GM19468 (cell line): ENCODE measurements at regions not wholly inside any gene's neighbourhood (a gene's known extent, or its start where the extent isn't known, plus 50 kb on each side); places are given as distances from the start of the nearest gene placed in this dataset.
"Not testable (repeated sequence)": the region's sequence is repeated elsewhere in the genome, so short reads cannot be mapped to it uniquely, and the experiment has no call there.

ENCODE experiments used
- ATAC-seq: cut with Tn5 transposase; IDR thresholded peaks from one replicate; pipeline ENCODE4 v1.9.1; 2021; ENCODE audit warnings: mild to moderate bottlenecking, moderate library complexity, moderate number of reproducible peaks; ENCODE audit not compliant: unreplicated experiment; ENCODE audit errors: extremely low read depth

- no peak for ATAC-seq
Measured at GRCh38 chr10:65204999-65205398, 1683.8 kb downstream of the REEP3 start.

DNA sequence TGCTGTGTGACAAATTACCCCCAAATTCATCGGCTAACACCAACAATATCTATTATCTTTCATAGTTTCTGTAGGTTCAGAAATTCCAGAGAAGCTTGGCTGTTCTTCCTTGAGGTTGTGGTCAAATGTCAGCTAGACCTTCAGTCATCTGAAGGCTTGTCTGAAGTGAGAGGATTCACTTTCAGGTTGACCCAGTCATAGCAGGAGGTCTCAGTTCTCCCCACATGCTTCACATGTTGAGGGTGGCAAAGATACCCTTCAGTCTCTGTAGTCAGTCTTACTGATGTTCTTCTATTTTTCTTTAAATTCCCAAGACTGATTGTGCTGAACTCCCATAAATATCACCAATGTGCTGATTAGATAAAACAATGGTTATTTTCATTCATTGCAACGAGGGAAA lies 1692.0 kb downstream of the REEP3 start:
- ATAC-seq: no peak

GRCh38 chr10:65219444-65219843 lies 1698.2 kb downstream of the REEP3 start:
- no peak for ATAC-seq

DNA sequence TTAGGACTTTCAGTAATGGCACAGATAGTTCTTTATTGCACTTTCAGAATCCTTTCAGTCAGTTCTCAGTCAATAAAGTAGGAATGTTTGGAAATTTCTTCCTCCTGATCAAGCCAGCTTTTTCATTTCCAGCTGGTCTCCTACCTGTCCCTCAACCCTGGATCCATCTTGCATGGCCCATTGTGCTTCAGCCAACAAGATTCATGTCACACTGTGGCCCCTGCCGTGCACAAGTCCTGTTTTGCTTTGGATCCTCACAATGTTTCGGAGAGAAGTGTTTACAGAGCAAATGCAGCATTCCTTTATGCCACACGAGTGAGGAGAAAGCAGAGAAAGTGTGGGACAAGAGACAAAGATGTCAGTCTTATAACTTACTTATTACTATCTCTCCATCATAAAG lies 1694.7 kb upstream of the LRRTM3 start:
- ATAC-seq: no peak

DNA sequence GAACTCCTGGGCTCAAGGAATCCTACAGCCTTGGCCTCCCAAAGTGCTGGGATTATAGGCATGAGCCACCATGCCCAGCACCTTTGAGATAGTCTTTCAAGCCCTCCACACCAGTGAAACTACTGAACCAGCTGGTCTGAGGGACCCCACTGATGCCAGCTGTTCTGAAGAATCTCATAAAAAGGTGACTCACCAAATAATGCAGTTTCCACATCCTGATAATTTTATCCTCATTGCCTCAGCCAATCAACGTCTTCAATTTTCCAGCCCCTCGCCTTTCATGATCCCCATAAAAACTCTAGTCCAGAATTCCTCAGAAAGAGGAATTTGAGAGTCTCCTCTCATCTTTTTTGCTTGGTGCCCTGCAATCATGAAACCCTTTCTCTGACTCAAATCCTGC lies 1691.6 kb upstream of the LRRTM3 start:
- no peak for ATAC-seq

- no peak for ATAC-seq
Measured at GRCh38 chr10:65235266-65235665, 1690.6 kb upstream of the LRRTM3 start.

DNA sequence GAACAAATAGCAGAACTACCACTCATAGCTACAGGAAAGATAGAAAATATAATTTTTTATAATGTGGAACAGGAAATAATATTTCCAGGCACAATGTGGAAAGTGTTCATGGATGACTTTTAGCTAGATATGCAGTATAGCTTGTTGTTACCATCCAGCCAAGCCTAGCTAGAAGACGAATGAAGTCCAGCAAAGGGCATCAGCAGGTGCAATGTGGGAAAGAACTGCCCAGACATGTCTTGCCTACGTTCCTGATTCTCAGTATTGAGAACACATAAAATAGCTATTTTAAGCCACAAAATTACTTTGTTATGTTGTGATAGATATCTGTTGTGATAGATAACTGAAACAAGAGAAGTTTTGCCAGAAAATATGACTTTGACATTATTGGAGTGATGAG lies 1690.0 kb upstream of the LRRTM3 start:
- ATAC-seq: no peak

DNA sequence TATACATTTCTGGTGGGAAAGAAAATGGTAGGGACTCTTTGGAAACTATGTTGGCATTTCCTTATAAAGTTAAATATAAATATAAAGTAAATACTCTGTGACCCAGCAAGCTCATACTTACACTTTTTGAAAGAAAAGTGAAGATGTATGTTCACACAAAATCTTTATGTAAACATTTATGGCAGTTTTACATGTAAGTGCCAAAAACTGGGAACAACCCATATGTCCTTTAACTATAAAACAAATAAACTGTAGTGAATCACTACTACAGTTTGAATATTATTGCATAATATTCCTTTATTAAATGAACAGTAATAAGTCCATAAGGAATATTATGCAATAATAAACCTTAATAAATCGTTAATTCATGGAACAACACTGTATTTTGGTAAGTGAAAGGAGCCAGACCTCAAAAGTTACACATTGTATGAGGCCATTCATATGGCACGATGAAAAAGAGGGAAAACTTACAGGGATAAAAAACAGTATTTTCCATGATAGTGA lies 1660.3 kb upstream of the LRRTM3 start:
- ATAC-seq: no peak

- not testable (repeated sequence) for ATAC-seq
Measured at GRCh38 chr10:65269551-65269950, 1656.3 kb upstream of the LRRTM3 start.

DNA sequence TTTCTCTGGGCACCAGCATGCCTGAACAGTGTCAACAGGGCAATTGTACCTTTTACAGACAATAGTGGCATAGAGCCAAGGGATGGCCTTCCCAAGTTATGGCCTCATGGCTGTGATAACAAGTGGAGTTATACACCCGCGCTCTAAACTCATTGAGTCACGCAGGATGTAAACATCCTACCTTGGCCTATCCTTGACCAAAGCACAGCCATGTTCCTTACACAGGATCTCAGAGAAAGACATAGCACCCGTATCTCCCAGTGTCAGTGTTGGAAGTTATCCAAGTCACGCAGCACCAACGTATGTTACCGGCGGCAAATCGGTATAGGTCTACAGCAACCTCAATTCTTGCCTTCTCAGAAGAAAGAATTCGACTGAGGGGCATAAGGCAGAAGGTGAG lies 1654.9 kb upstream of the LRRTM3 start:
- ATAC-seq: no peak

DNA sequence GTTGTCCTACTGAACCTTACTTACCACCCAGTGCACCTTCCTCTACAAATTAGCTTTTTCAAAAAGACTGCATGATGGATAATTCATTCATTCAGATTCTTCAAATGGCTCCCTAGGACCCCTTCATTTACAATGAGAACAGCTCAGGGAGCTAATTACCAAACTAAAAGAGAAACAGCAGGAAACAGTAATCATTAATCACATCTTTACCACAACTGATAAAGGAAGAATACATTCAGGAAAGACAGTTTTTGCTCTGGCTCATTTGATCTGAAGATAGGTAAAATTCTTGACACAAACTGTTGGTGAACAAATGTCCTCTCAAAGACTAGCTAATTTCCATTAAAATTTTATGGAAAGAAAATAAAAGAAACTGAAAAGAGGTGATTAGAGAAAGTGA lies 1652.7 kb upstream of the LRRTM3 start:
- no peak for ATAC-seq

- ATAC-seq: no peak
Measured at GRCh38 chr10:65275296-65275695, 1650.5 kb upstream of the LRRTM3 start.

DNA sequence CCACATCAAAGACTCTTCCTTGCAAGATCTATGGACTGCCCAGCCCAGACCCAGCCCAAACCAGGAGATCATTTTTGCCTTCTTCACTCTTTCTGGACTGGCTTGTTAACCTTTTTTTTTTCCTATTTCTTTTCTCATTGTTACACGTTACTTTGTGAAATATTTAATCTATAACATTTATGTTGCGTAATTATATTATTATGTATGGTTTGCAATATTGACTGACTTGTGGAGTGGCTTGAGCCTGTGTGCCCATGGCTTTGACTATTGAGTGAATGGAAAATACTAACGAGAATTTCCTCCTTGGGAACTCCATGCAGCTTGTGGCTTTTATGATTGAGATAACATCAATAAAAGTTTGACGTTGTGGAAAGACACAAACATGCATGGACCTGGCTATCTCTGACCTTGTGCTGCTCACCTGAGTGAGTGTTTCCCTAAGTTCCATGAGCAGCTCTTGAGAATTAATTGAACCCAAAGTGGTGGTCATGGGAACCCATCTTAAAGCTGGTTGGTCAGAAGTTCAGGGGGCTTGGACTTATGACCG lies 1641.3 kb upstream of the LRRTM3 start:
- no peak for ATAC-seq

DNA sequence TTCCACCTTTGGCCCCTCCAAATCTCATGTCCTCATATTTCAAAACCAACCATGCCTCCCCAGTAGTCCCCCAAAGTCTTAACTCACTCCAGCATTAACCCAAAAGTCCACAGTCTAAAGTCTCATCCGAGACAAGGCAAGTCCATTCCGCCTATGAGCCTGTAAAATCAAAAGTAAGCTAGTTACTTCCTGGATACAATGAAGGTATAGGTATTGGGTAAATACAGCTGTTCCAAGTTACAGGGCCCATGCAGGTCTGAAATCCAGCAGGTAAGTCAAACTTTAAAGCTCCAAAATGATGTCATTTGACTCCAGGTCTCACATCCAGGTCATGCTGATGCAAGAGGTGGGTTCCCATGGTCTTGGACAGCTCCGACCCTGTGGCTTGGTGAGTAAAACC lies 1640.1 kb upstream of the LRRTM3 start:
- not testable (repeated sequence) for ATAC-seq

DNA sequence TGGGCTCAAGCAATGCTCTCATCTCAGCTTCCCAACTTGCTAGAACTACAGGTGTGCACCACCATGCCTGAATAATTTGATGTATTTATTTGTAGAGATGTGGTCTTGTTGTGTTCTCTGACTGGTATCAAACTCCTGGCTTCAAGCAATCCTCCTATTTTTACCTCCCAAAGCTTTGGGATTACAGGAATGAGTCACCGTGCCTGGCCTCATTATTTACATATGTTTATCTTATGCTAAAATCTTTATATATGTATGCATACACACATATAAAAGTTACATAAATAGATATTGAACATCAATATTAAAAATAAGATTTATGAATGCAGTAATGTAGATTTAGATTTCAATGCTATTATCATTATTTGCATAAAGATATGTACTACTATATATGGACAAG lies 1634.5 kb upstream of the LRRTM3 start:
- ATAC-seq: no peak

GRCh38 chr10:65292551-65292950 lies 1633.3 kb upstream of the LRRTM3 start:
- no peak for ATAC-seq

- no peak for ATAC-seq
Measured at GRCh38 chr10:65294329-65294728, 1631.5 kb upstream of the LRRTM3 start.

- no peak for ATAC-seq
Measured at GRCh38 chr10:65301181-65301580, 1624.7 kb upstream of the LRRTM3 start.

DNA sequence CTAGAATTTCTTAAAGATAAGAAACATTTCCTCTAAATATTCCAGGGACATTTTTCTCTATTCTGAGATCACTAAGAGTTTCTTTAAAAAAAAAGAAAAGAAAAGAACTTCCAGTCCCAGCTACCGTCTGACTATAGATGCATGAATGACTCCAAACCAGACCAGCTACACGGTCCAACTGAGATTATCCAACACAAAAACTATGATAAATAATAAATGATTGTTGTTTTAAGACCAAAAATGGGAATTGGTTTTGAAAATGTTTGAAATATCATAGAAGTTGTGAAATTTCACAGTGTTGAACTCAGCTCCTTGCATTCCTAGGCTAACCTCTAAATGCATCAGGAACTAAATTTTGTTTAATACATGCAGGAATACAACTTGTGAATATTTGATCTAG lies 1619.6 kb upstream of the LRRTM3 start:
- ATAC-seq: no peak

GRCh38 chr10:65312876-65313275 lies 1613.0 kb upstream of the LRRTM3 start:
- ATAC-seq: no peak

GRCh38 chr10:65313406-65313805 lies 1612.4 kb upstream of the LRRTM3 start:
- ATAC-seq: no peak

DNA sequence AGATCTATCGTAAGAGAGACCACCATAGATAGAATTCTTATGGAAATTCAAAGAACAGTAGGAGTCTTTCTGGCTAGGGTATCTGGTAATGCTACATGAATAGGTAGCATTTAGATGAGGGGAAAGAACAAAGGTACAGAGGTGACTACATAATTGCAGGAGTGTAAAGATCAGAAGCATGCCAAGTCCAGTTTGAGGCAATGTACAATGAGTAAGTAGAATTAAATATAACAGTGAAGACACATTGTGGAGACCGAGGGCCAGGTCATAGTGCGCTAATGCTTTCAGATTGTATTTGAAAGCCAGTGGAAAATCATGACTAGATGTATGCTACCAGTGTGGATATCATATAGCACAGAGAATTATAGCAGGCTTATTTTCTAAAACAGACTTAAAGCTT lies 1611.6 kb upstream of the LRRTM3 start:
- ATAC-seq: no peak

GRCh38 chr10:65319493-65319892 lies 1606.3 kb upstream of the LRRTM3 start:
- ATAC-seq: no peak
